HCT116 (cell line): ENCODE measurements at regions not wholly inside any gene's neighbourhood (a gene's known extent, or its start where the extent isn't known, plus 50 kb on each side); places are given as distances from the start of the nearest gene placed in this dataset.

Experiments
- ATAC-seq: fragments of 200-7000 bp; cut with Tn5 transposase; 2 replicates; pipeline ENCODE4 v1.9.1; 2020; ENCODE audit warnings: mild to moderate bottlenecking, moderate library complexity
- BruUV-seq: library from RNA; stranded (reverse); fragments of 400-500 nt; replicated peaks from 2 replicates; lab custom pipeline; 2021; lab: Mats Ljungman, UMichigan
- CTCF ChIA-PET: fragments of 300-600 bp; sonication (Branson Sonifier 250); formaldehyde crosslinking; loops from one replicate; lab custom pipeline; 2021; ENCODE audit warnings: antibody characterized with exemption; lab: Charles Lee
- POLR2A ChIA-PET: fragments of 300-600, 350-600 bp; sonication (Branson Sonifier 250); formaldehyde crosslinking; loops from one replicate; lab custom pipeline; 2021; ENCODE audit warnings: antibody characterized with exemption; lab: Charles Lee
- RAD21 ChIA-PET, 2 experiments: fragments of 300-600 bp; sonication (Branson Sonifier 250); formaldehyde crosslinking; loops; one replicate each; lab custom pipeline; 2023; ENCODE audit warnings: low total read pairs in 2 of 2; ENCODE audit not compliant: uncharacterized antibody in 2 of 2, unreplicated experiment in 2 of 2, low non-redundant PET in 1 of 2; lab: Charles Lee
- DNase-seq: peaks from one replicate; pipeline ENCODE4 v3.0.0-alpha.2; 2010; ENCODE audit warnings: low read depth, low spot score
- H2AFZ ChIP-seq: fragments of 200-600 bp; shearing (Covaris generic), sonication (generic); 2 replicates; pipeline ENCODE4 v1.6.1; 2017; ENCODE audit warnings: low read depth, mixed run types, mixed read lengths, antibody characterized with exemption, low read length; ENCODE audit not compliant: poor library complexity, severe bottlenecking
- H3K27ac ChIP-seq: 2 replicates; pipeline ENCODE4 v1.5.1; 2012; ENCODE audit warnings: low read depth, low read length
- H3K27me3 ChIP-seq: fragments of 200-600 bp; sonication (generic); 2 replicates; pipeline ENCODE4 v1.6.1; 2016; ENCODE audit warnings: mixed run types, low read length, mixed read lengths; ENCODE audit not compliant: insufficient read depth
- H3K36me3 ChIP-seq, 2 experiments: fragments of 200-500 bp in 1 of 2; fragments of 200-600 bp in 1 of 2; sonication (Bioruptor generic) in 1 of 2; sonication (generic) in 1 of 2; 2 replicates each; pipeline versions ENCODE4 v1.5.1 to v1.6.1; 2014 to 2016; ENCODE audit warnings: low read length in 2 of 2, inconsistent platforms in 1 of 2, mixed read lengths in 1 of 2, mixed run types in 1 of 2; ENCODE audit not compliant: insufficient read depth in 2 of 2, control insufficient read depth in 1 of 2
- H3K4me1 ChIP-seq, 2 experiments: fragments of 200-600 bp in 1 of 2; sonication (generic) in 1 of 2; 2 replicates each; pipeline versions ENCODE4 v1.5.1 to v1.6.1; 2012 to 2017; ENCODE audit warnings: low read length in 2 of 2, inconsistent platforms in 1 of 2, mild to moderate bottlenecking in 1 of 2, mixed read lengths in 1 of 2, mixed run types in 1 of 2, moderate library complexity in 1 of 2; ENCODE audit not compliant: insufficient read depth in 2 of 2, control insufficient read depth in 1 of 2
- H3K4me2 ChIP-seq: fragments of 200-600 bp; sonication (generic); 2 replicates; pipeline ENCODE4 v1.6.1; 2017; ENCODE audit warnings: mixed run types, low read length, mixed read lengths
- H3K4me3 ChIP-seq, 2 experiments: fragments of 200-600 bp in 1 of 2; sonication (generic) in 1 of 2; replicated peaks in 1 of 2; 2 replicates each; pipeline ENCODE4 v1.5.1; 2011 to 2016; ENCODE audit warnings: low read length in 2 of 2, control low read depth in 1 of 2, low read depth in 1 of 2, mild to moderate bottlenecking in 1 of 2, mixed read lengths in 1 of 2, mixed run types in 1 of 2
- H3K79me2 ChIP-seq: fragments of 200-600 bp; sonication (generic); 2 replicates; pipeline ENCODE4 v1.6.1; 2017; ENCODE audit warnings: mild to moderate bottlenecking, mixed run types, low read length, moderate library complexity, mixed read lengths; ENCODE audit not compliant: insufficient read depth
- H3K9ac ChIP-seq: fragments of 200-600 bp; sonication (generic); 2 replicates; pipeline ENCODE4 v1.6.1; 2016; ENCODE audit warnings: low read length, mixed read lengths
- H3K9me2 ChIP-seq: fragments of 200-600 bp; sonication (generic), shearing (Covaris generic); 2 replicates; pipeline ENCODE4 v1.6.1; 2017; ENCODE audit warnings: mixed run types, mild to moderate bottlenecking, moderate library complexity; ENCODE audit not compliant: insufficient read depth
- H3K9me3 ChIP-seq, 2 experiments: fragments of 200-500 bp in 1 of 2; fragments of 200-600 bp in 1 of 2; sonication (Bioruptor generic) in 1 of 2; sonication (generic) in 1 of 2; 2 replicates each; pipeline ENCODE4 v1.6.1; 2014 to 2017; ENCODE audit warnings: low read length in 2 of 2, mixed read lengths in 2 of 2, inconsistent platforms in 1 of 2, low read depth in 1 of 2, mild to moderate bottlenecking in 1 of 2, mixed run types in 1 of 2, moderate library complexity in 1 of 2; ENCODE audit not compliant: control insufficient read depth in 1 of 2, insufficient read depth in 1 of 2
- H4K20me1 ChIP-seq: fragments of 200-600 bp; sonication (generic), shearing (Covaris generic); 2 replicates; pipeline ENCODE4 v1.6.1; 2017; ENCODE audit warnings: mixed run types, mild to moderate bottlenecking, moderate library complexity; ENCODE audit not compliant: insufficient read depth
- CBX3 ChIP-seq: IDR thresholded peaks from 2 replicates; pipeline ENCODE4 v1.6.1; 2012; ENCODE audit warnings: low read depth
- CEBPB ChIP-seq: IDR thresholded peaks from 2 replicates; pipeline ENCODE4 v1.6.1; 2012; ENCODE audit warnings: low read depth
- ELF1 ChIP-seq: IDR thresholded peaks from 2 replicates; pipeline ENCODE4 v1.6.1; 2012; ENCODE audit warnings: low read depth, borderline replicate concordance
- EZH2phosphoT487 ChIP-seq: fragments of 200-600 bp; IDR thresholded peaks from 2 replicates; pipeline ENCODE4 v1.6.1; 2018; ENCODE audit warnings: antibody characterized with exemption, borderline replicate concordance
- JUND ChIP-seq: IDR thresholded peaks from 2 replicates; pipeline ENCODE4 v1.6.1; 2012
- POLR2A ChIP-seq: IDR thresholded peaks from 2 replicates; pipeline ENCODE4 v1.7.0; 2011; ENCODE audit warnings: borderline replicate concordance; ENCODE audit not compliant: insufficient read depth, insufficient read length; ENCODE audit errors: extremely low read depth
- POLR2AphosphoS5 ChIP-seq: IDR thresholded peaks from 2 replicates; pipeline ENCODE4 v1.6.1; 2011; ENCODE audit warnings: mild to moderate bottlenecking, low read depth, low read length, moderate library complexity
- RAD21 ChIP-seq: IDR thresholded peaks from 2 replicates; pipeline ENCODE4 v1.6.1; 2012; ENCODE audit warnings: low read depth, mild to moderate bottlenecking
- SP1 ChIP-seq: IDR thresholded peaks from 2 replicates; pipeline ENCODE4 v1.6.1; 2012; ENCODE audit warnings: low read depth
- SRF ChIP-seq: IDR thresholded peaks from 2 replicates; pipeline ENCODE4 v1.6.1; 2012; ENCODE audit warnings: low read depth
- TCF7L2 ChIP-seq: IDR thresholded peaks from 2 replicates; pipeline ENCODE4 v1.7.0; 2011; ENCODE audit warnings: borderline replicate concordance, inconsistent platforms; ENCODE audit not compliant: insufficient read depth, insufficient read length; ENCODE audit errors: extremely low read depth
- YY1 ChIP-seq: IDR thresholded peaks from 2 replicates; pipeline ENCODE4 v1.6.1; 2011; ENCODE audit warnings: low read length, low read depth, moderate library complexity, mild to moderate bottlenecking; ENCODE audit not compliant: insufficient replicate concordance; ENCODE audit errors: extremely low read depth
- ZBTB33 ChIP-seq: IDR thresholded peaks from 2 replicates; pipeline ENCODE4 v1.6.1; 2011; ENCODE audit warnings: mild to moderate bottlenecking, low read length, moderate library complexity; ENCODE audit not compliant: insufficient replicate concordance; ENCODE audit errors: extremely low read depth
- intact Hi-C: fragments of 100-400 bp; cut with micrococcal nuclease; formaldehyde crosslinking; loops from 2 replicates; pipeline ENCODE4 v1.10.0; 2022

GRCh38 chr15:95594496-95594895 is 736.0 kb upstream of the NR2F2 start:
- intact Hi-C loops, result no loop called here
- Histone ChIP-seq H3K9ac (no peak overlapping the region), H3K36me3 (no peaks in the 10 kb centered on the region), H3K9me2 (no peaks in the 10 kb centered on the region), H3K27me3 (no peaks in the 10 kb centered on the region), H3K27ac (no peak overlapping the region), H2AFZ (no peak overlapping the region), H3K4me2 (no peak overlapping the region), H3K9me3 (no peaks in the 10 kb centered on the region), H3K79me2 (no peaks in the 10 kb centered on the region), H3K4me3 (no peak overlapping the region), H4K20me1 (no peaks in the 10 kb centered on the region), H3K4me1 (no peaks in the 10 kb centered on the region)
- ATAC-seq, result no peak
- POLR2A ChIA-PET, result no interaction called here
- no peak for TF ChIP-seq TCF7L2
- CTCF ChIA-PET, result no interaction called here
- no peak for DNase-seq
- BruUV-seq, result no TSS peak
- RAD21 ChIA-PET, result no interaction called here

DNA sequence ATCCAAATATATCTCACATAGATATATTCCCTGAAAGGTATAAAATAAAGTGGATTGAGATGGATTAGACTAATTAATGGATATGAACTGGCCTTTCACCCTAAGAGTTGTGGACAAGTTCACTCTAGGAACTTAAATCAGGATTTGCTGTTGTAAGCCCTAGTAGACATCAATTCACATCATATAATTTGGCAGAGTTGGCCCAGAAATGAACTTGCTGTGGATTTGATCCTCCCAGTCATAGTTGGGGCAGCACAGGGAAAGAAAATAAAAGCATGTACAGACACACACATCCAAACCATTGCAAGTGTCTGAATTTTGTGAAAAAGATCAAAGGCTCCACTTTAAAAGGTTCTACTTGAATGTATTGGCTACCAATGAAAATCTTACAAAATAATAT is 734.7 kb upstream of the NR2F2 start:
- H3K4me1 ChIP-seq, result no peaks in the 10 kb centered on the region
- no peaks in the 10 kb centered on the region for H3K9me3 ChIP-seq
- DNase-seq, result no peak
- RAD21 ChIA-PET, result no interaction called here
- H3K4me3 ChIP-seq, result no peak overlapping the region
- ATAC-seq, result no peak
- no peak overlapping the region for H2AFZ ChIP-seq
- no peaks in the 10 kb centered on the region for H3K9me2 ChIP-seq
- H3K36me3 ChIP-seq, result no peaks in the 10 kb centered on the region
- H3K27ac ChIP-seq, result no peak overlapping the region
- BruUV-seq, result no TSS peak
- TF ChIP-seq CBX3, result no peak
- TF ChIP-seq, all 23 proteins: peak for 0
- intact Hi-C loops, result no loop called here
- H3K79me2 ChIP-seq, result no peaks in the 10 kb centered on the region
- no peak overlapping the region for H3K9ac ChIP-seq
- no peaks in the 10 kb centered on the region for H3K27me3 ChIP-seq
- H4K20me1 ChIP-seq, result no peaks in the 10 kb centered on the region
- no peak overlapping the region for H3K4me2 ChIP-seq
- ChIA-PET POLR2A (no interaction called here), CTCF (no interaction called here)

DNA sequence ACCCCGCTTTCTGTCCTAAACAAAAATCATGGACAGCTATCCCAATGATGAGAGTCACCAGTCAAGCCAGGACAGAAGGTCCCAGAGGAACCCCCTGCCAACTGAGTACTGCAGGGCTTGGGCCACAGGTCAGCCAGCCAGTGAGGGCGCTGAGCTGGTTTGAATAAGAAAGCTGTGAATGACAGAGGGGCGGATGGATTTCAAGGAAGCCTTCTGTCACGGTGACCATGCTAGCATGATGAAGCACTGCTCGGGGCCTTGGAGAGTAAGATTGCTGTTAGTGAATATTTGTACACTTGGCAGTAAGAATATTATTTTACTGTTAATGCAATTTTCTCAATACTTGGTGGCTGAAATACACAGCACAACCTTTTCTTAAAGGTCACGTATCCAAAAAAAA is 734.0 kb upstream of the NR2F2 start:
- no peak overlapping the region for H2AFZ ChIP-seq
- H3K27ac ChIP-seq, result no peak overlapping the region
- no peaks in the 10 kb centered on the region for H3K36me3 ChIP-seq
- H3K9me2 ChIP-seq, result no peaks in the 10 kb centered on the region
- ATAC-seq, result no peak
- no peaks in the 10 kb centered on the region for H3K27me3 ChIP-seq
- no peaks in the 10 kb centered on the region for H3K4me1 ChIP-seq
- no peak overlapping the region for H3K9ac ChIP-seq
- no peaks in the 10 kb centered on the region for H4K20me1 ChIP-seq
- ChIA-PET CTCF (no interaction called here), RAD21 (no interaction called here), POLR2A (no interaction called here)
- no peak overlapping the region for H3K4me2 ChIP-seq
- H3K79me2 ChIP-seq, result no peaks in the 10 kb centered on the region
- intact Hi-C loops, result no loop called here
- H3K9me3 ChIP-seq, result no peaks in the 10 kb centered on the region
- no peak overlapping the region for H3K4me3 ChIP-seq
- no peak for DNase-seq
- no TSS peak for BruUV-seq
- TF ChIP-seq ZBTB33, result no peak
- no peak for TF ChIP-seq POLR2A
- no peak for TF ChIP-seq CBX3
- no peak for TF ChIP-seq YY1
- TF ChIP-seq ELF1, result no peak
- no peak for TF ChIP-seq RAD21
- TF ChIP-seq SRF, result no peak
- no peak for TF ChIP-seq EZH2phosphoT487
- no peak for TF ChIP-seq CEBPB
- TF ChIP-seq POLR2AphosphoS5, result no peak
- no peak for TF ChIP-seq JUND
- no peak for TF ChIP-seq SP1
